TTC549 (cell line): ENCODE measurements at regions not wholly inside any gene's neighbourhood (a gene's known extent, or its start where the extent isn't known, plus 50 kb on each side); places are given as distances from the start of the nearest gene placed in this dataset.

Source experiments
- FAIRE-seq: peaks from 2 replicates; lab custom pipeline; 2012; peaks lifted over from hg19 to GRCh38; lab: Jason Lieb, UNC

DNA sequence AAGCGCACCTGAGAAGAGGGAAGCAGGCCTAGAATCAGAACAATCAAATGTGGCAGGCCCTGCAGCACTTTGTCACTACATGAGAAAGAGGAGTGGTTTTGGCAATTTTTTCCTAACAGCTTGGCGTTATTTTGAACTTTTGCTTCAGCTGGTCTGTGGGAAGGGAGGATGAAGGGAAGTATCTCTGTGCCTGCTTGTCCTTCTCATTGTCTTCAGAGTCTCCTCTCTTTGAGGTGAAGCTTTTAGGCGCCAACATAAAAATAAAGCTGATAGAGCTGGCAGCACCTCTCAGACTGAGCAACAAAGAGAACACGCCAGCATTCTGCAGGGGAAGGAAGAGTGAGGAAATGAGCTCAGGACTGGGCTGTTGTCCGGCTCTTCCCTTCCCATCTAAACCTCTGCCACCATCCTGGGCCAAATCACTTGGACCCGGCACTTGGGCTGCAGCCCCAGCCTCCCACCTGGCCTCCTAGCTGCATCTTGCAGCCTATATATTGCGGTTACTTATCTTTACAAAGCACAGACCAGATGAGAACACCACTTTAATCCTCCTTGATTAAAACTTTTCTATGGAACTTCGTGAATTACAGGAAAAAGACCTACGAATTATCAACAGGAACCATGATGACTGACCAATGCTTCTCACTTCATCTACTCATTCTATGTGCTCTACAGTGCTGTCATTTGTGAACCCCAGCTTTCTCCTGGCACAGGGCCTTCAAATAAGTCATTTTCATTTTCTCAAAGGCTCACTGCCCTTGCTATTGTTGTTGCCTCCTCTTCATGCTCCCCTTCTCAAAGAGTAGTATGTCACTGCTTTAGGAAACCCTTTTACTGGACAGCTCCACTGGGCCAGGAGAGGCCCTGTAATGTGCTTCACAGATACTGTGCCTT lies 476.4 kb upstream of the HS3ST1 start:
- FAIRE-seq = no peak

DNA sequence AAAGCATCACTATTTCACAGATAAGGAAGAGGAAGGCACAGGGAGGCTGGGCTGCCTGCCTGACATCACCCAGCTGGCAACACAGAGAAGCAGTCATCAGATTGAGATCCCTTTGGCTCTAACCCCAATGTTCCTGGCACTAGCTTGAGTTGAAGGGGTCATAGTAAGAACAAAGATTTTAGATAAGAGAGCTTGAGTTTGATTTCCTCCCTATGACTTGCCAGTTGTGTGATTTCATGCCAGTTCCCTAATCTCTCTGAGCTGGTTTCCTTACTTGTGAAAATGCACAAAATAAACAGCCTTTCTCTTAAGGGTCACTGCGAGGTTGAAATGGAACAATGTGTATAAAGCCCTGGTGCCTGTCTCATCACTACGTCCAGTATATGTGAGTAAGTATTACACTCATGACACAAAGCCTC lies 475.4 kb upstream of the HS3ST1 start:
- no peak for FAIRE-seq

DNA sequence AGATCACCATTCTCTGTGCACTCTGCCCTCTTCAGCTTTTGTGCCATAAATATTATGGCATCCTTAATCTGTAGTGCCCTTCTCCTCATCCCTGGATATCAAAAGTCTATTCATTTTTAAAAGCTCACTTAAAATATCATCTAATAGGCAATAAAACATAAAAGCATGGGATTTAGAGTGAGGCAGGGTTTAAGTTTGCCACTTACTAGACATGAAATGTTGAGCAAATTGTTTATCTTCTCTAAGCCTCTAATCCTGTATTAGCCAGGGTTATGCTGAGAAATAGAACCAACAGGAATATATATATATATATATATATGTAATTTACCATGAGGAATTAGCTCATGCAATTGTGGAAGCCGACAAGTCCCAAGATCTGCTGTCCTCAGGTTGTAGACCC lies 472.4 kb upstream of the HS3ST1 start:
- FAIRE-seq = no peak

DNA sequence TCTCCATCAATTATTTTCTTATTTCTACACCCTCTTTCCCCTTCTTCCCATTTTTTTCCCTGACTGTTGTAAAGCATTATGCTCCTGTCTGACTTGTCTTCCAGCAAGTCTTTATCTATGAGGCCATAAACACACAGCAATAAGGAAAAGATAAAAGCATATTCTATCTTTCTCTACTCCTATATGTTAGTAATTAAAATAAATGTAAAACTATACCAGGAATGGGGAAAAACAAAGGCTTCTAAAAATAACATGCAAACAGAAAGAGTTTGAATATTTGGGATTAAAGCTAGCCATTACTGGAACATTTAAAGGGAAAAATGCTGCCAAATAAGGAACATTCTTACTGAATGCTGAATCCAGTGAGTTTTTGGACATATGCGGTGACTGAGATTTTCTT lies 471.7 kb upstream of the HS3ST1 start:
- no peak for FAIRE-seq

DNA sequence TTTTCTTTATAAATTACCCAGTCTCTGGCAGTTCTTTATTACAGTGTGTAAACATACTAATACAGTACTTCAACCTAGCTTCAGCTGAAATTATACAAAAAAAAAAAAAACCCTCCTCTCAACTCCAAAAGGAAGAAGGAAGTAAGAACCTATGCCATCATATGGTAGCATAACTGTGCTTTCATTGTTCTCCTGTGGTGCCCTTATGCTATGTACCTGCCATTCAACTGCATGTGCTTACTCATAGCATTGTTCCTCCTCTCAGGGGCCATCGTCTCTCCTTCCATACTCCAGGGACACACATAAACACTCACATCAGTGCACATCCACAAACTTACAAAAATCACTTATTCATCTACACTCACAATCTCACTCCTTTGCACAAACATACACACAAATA lies 470.1 kb upstream of the HS3ST1 start:
- no peak for FAIRE-seq

DNA sequence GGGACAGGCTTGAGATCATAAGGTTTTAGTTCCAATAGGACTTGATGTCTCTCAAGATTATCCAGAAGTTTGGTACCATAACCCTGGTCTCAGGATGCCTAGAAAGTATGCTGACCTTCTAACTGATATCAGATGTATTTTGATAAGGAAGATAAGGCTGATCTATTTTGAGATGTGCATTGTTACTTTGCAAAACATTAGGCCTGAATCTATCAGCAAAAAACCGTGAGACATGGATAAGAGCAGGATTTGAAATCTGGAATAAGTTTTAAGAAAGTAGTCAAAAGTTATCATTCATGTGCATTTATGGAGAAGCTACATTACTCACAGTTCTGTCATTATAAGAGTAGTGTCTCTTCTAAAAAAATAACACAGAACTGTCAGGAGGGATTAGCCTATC lies 467.1 kb upstream of the HS3ST1 start:
- no peak for FAIRE-seq

DNA sequence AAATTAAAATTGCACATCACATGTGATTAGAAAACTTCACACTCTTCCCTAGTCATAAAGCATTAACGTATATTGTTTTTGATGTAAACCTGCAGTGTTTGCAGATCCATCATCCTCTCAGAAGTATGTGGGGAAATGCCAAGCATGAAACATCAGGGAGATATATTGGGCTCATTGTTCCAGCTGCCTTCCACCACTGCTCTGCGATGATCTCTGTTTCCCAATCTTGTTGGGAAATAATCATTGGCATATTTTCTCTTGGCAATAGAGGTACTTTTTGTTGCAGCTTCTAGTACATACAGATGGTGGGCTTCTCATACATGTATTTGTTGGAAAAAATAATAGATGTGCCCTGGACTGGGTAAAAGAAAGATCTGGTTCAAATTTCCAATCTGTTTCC lies 466.3 kb upstream of the HS3ST1 start:
- FAIRE-seq = no peak

DNA sequence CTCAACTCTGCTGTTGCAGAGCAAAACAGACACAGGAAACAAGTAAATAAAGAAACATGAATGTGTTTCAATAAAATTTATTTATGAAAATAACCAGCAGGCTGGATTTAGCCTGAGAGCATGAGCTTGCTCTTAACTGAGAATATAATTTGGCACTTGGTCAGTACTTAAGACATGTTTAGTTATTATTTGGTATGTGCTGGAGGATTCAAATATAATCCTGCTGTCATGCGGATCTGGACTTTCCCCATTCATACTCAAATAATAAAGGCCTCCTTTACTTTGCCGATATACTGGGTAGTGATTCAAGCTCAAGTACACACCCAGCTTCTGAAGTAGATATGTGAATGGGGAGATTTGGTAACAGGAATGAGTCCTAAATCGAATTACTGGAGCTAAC lies 465.5 kb upstream of the HS3ST1 start:
- FAIRE-seq = no peak

DNA sequence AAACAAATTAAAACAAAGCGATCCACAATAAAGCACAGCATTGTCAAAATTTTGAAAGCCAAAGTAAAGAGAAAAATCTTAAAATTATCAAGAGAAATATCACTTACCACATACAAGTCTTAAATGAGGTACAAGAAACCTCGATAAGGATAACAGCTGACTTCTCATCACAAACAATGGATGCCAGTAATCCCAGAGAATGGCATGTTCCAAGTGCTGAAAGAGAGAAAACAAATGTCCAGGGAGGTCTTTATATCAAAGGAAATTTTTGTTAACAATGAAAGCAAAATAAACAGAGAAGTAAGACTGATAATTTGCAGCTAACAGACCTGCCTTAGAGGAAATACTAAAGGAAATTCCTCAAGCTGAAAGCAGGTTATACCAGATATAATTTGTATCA lies 460.4 kb upstream of the HS3ST1 start:
- FAIRE-seq = no peak

DNA sequence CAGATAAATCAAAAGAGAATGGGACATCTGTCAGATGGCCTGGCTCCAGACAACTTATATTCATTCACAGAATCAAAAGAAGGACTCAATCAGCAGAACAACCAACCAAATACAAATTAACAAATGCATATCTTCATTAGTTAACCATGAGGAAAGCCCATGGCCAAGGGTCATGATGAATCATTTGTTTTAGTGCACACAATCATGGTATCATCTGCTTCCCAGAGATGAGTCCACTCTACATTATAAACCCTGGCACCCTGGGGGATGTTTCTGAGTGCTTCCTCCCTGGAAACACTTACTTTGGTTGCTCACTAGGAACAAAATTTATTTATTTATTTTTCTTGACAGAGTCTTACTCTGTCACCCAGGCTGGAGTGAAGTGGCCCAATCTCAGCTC lies 453.3 kb upstream of the HS3ST1 start:
- no peak for FAIRE-seq

DNA sequence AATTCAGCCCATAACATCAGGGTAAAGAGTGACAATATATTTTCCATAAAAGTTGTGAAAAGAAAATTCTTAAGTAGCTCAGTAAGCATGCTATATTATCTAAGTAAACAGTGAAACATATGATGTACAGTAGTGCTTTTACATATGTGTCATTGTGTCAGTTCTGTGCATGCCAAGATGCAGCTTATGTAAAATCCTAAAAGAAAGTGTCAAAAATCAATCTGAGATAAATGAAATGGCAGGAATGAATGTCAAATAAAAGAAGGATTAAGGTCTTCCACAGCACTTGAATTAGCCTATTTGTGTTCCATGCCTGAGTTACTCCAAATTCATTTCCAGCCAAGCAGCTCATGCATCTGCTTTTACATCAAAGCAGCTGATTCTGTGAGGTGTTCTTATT lies 452.7 kb upstream of the HS3ST1 start:
- FAIRE-seq = no peak

DNA sequence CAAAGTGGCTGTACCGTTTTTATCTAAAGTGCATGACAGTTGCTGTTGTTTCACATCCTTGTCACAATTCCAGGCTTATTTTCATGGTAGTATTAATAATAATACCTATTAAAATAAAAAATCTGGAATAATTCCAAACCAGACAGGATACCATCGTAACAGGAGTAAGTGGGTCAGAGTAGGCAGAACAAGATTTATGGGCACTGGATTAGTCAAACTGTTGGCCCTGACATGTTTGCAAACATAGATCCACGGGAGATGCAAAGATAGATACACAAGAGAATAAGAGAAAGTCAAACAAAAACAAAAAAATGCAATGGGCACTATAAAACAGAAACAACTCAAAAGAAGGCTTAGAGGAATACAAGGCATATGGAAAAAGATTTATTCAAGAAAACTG lies 449.5 kb upstream of the HS3ST1 start:
- no peak for FAIRE-seq

DNA sequence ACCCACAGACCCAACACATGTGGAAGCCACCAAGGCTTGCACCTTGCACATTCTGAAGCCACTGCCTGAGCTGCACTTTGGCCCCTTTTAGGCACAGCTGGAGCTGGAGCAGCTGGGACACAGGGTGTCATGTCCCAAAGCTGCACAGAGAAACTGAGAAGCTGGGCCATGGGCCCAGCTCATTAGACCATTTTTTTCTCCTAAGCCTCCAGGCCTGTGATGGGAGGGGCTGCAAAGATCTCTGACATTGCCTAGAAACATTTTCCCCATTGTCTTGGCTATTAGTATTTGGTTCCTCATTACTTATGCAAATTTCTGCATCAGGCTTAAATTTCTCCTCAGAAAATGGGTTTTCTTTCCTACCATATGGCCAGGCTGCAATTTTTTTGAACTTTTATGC lies 447.4 kb upstream of the HS3ST1 start:
- no peak for FAIRE-seq

DNA sequence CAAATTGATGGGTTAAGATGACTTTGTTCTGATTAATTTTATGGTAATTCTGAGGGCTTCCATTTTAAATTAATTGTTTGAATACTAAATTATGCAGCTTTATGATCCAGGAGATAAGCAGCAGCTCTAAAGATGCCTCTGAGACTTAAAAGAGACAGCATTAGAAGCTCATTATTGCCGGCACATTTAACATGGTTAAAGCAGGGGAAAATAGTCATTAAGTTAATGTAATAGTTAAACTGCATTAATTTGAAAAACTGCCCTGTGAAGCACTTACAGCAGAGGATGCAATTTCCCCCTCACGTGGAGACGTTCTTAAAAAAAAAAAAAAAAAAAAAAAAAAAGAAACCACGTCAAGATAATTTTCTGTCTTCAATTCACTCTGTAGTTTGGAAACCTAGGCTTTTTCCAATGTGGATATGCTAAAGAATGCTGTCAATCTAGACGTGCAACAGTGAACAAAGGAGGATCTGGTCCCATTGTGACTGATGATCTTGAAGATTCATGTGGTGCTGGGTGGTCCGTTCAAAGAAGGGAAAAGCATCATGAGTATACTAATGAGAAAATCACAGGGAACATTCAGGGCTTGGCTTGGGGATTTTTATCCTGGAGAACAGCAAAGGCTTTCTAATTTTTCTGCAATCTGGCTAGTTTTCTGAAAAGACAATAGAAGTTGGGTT lies 440.6 kb upstream of the HS3ST1 start:
- FAIRE-seq = no peak

DNA sequence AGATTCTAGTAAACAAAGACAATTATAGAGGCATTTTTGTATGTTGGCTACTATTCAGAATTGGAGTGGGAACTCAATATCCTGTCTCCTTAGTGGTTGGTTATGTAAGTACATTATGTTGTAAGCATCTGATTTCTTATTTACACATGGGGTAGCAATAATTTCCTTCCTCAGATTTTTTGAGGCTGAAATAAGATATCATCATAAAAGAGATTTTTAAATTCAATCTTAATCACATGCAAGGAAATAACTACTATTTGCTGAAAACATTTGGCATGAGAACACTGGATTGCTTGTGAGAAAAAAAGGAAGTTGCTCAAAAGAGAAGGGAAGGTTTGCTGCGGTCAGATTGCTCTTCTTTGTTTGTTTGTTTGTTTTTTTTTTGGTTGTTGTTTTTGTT lies 437.7 kb upstream of the HS3ST1 start:
- FAIRE-seq = no peak

DNA sequence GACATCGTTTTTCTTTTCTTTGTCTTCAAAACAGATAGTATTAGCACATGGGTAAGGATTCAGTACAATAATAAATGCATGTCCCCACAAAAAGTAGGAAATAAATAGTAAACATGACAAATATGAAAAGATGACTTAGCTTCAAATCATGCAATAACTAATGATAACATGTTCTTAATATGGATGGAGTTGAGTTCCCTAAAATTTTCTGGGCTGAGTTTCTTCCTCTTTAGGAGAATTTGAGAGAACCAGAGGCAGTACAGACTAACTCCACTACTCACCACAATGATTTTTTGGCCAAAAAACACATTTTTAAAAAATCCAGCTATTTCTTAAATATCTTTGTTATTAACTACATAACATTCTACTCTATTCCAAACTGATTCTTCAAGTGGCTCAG lies 432.3 kb upstream of the HS3ST1 start:
- no peak for FAIRE-seq

DNA sequence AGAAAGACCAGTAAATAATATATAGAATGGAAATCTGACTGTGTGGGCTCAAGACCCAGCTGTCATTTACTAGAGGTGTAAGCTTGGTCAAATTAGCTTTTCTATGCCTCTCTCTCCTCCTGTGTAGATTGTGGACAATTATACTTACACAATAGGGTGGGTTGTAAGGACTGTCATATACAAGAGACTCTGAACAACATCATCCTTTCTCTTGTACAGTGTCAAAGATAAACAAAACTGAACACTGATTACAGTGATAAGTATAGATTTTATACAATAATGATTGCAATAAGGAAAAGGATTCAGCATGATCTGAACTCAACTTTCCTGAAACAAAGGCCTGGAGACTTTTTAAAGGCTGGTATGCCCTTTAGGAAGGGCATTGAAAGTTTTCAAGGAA lies 429.2 kb upstream of the HS3ST1 start:
- FAIRE-seq = no peak

DNA sequence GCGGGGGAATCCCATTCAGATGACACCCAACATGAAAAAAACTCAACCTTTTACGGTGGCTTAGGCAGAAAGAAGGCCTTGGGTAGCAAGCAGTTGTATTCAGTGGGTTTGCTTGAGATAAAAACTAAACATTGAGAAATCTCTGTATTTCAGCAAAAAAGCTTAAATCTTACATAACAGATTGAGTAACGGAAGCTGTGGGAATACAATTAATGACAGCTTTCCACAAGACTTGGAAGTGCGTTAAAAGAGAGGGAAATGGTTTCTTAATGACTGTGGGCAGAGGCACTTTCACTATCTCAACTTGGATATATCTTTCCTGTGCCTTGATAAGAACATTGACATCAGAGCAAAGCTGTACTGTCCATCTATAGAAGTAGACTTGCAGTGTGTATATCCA lies 418.5 kb upstream of the HS3ST1 start:
- no peak for FAIRE-seq

DNA sequence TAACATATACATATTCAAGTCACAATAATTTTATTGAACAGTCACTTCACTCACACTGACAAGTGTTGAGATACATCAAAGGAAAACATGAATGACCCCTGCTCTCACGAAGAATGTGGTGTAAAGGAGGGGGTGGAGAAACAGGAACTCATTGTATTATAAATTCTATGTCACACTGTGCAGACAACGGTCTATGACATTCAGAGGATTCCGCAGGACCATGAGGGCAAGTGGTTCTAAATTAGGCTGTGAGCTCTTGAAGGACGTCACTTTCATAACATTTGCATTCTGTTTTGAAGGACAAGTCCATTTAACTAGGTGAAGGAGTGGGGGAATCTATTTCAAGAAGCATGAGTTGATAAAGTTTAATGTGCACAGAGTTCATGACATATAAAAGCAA lies 415.2 kb upstream of the HS3ST1 start:
- no peak for FAIRE-seq

DNA sequence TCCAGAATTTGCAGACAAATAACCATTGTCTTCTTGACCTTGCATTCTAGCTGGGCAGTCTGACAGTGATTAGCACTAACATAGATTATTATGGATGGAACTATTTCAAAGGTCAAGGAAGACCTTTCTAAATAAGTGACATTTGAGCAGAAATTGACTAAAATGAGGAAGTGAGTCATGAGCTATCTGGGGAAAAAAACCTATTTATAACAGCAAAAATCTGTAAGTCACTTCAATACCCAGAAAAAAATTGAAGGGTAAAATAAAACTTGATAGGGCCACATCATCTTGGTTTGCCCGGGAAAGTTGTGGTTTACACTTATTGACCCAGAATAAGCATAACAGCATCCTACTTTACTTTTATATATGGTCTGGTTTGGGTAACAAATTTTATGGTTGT lies 414.6 kb upstream of the HS3ST1 start:
- FAIRE-seq = no peak

DNA sequence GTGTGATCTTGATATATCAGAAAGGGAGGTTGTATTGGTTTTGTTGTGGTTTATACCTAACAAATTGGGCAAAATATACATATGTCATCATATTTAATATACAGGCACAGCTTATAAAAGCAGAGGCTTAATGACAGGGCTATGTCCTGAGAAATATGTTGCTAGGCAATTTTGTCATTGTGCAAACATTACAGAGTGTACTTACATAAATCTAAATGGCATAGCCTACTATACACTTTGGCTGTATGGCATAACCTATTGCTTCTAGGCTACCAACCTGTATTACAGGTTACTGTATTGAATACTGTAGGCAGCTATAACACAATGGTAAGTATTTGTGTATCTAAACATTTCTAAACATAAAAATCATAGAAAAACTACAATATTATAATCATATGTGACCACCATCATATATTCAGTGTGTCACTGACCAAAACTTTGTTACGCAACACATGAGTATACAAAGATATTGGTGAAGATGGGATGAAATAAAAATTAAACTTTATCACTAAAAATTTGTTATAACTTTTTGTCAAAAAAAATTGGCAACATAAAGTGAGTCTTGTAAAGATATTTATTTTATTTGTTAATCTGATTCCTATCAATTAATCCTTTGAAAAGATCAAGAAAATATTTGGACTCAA lies 414.0 kb upstream of the HS3ST1 start:
- FAIRE-seq = no peak

DNA sequence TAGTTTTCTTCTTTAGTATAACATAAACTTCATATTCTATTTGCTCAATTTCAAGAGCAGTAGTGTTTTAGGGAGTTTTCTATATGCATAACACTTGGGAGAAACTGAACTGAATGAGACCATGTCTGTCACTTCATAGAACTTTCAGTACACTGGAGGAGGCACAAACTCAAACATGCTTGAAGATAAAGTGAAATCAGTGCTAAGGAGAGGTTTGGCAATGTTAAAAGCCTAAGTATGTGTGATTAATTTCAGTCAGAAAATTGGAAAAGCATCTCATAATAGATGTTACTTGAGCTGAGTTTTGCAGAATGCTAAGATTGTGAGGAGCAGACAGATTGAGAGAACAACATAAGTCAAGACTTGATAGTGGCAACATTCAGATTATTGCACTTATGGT lies 411.2 kb upstream of the HS3ST1 start:
- FAIRE-seq = no peak

DNA sequence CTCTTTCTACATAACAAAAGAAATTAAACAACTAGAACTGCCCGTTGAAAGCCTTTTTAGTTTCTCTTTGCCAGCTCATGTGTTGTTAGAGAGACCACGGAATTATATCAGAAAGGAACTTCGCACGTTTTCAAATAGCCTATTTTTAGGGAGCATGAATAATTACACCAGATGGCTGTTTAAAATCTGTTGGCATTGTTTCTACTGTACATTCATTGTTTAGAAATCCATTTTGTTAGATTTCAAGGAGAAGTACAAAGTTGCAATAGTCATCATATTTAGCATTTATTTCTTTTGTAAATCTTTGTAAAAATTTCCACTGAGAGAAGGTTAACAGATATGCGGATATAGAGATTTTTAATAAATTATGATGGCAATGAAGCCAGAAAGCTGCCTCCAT lies 403.0 kb upstream of the HS3ST1 start:
- FAIRE-seq = no peak

DNA sequence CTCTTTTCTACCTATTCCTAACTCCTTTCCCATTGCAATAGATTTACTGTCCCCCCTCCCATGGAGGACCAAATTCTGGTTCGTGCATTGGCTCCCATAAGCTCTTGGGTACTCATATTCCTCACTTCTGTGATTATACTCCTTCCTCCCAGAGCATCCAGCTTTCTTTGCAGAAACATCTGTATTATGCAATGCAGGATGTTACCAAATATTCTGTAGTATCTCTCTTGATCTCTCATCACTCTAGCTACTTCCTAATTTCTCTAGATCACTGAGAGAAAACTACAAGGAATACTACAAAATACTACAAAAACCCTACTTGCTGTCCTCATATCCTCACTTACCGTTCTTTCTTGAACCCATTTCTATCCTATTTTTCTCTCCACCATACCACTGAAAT lies 395.9 kb upstream of the HS3ST1 start:
- FAIRE-seq = no peak
